GM12874 (cell line): ENCODE measurements at regions not wholly inside any gene's neighbourhood (a gene's known extent, or its start where the extent isn't known, plus 50 kb on each side); places are given as distances from the start of the nearest gene placed in this dataset.

Experiments
- CTCF ChIP-seq: IDR thresholded peaks from 2 replicates; pipeline ENCODE4 v1.5.1; 2011; ENCODE audit warnings: low read depth, mild to moderate bottlenecking, control low read depth, low read length, moderate library complexity; ENCODE audit not compliant: insufficient read depth

GRCh38 chrX:51834076-51834475 lies 59.3 kb upstream of the MAGED1 start:
- no peak for TF ChIP-seq CTCF

GRCh38 chrX:51836823-51837222 lies 56.6 kb upstream of the MAGED1 start:
- no peak for TF ChIP-seq CTCF

- TF ChIP-seq CTCF: no peak
Observed at GRCh38 chrX:51837451-51837850, 56.0 kb upstream of the MAGED1 start.

GRCh38 chrX:51837921-51838320 lies 55.5 kb upstream of the MAGED1 start:
- no peak for TF ChIP-seq CTCF
